Mesendoderm (in vitro differentiated cells): ENCODE measurements at regions not wholly inside any gene's neighbourhood (a gene's known extent, or its start where the extent isn't known, plus 50 kb on each side); places are given as distances from the start of the nearest gene placed in this dataset.
"Not testable (repeated sequence)": the region's sequence is repeated elsewhere in the genome, so short reads cannot be mapped to it uniquely, and the experiment has no call there.

ENCODE experiments used
- DNase-seq: peaks from one replicate; pipeline ENCODE4 v3.0.0; 2013
- H2AK5ac ChIP-seq: 2 replicates; pipeline ENCODE4 v1.6.1; 2013; ENCODE audit warnings: low read length, inconsistent platforms
- H2BK120ac ChIP-seq: 2 replicates; pipeline ENCODE4 v1.6.1; 2013; ENCODE audit warnings: low read depth, mild to moderate bottlenecking, low read length, moderate library complexity, mixed read lengths
- H2BK15ac ChIP-seq: replicated peaks from 2 replicates; pipeline ENCODE4 v1.6.1; 2013; ENCODE audit warnings: low read depth, mild to moderate bottlenecking, moderate library complexity
- H2BK5ac ChIP-seq: 2 replicates; pipeline ENCODE4 v1.6.1; 2013; ENCODE audit warnings: low read length, inconsistent platforms
- H3K18ac ChIP-seq: 2 replicates; pipeline ENCODE4 v1.6.1; 2013; ENCODE audit warnings: mild to moderate bottlenecking, low read length, mixed read lengths
- H3K23ac ChIP-seq: one replicate; pipeline ENCODE4 v1.6.1; 2013; ENCODE audit warnings: low read length
- H3K27ac ChIP-seq: 2 replicates; pipeline ENCODE4 v1.5.1; 2013; ENCODE audit warnings: low read depth, mild to moderate bottlenecking, inconsistent platforms, low read length, moderate library complexity
- H3K27me3 ChIP-seq: 2 replicates; pipeline ENCODE4 v1.6.1; 2013; ENCODE audit warnings: low read length, control low read depth, mild to moderate bottlenecking, inconsistent platforms; ENCODE audit not compliant: insufficient read depth, poor library complexity
- H3K36me3 ChIP-seq: 2 replicates; pipeline ENCODE4 v1.6.1; 2013; ENCODE audit warnings: low read length, inconsistent platforms; ENCODE audit not compliant: control insufficient read depth, insufficient read depth
- H3K4ac ChIP-seq: one replicate; pipeline ENCODE4 v1.6.1; 2013; ENCODE audit warnings: low read depth, mild to moderate bottlenecking, low read length, moderate library complexity
- H3K4me1 ChIP-seq: 2 replicates; pipeline ENCODE4 v1.6.1; 2013; ENCODE audit warnings: low read depth, low read length, inconsistent platforms; ENCODE audit not compliant: control insufficient read depth
- H3K4me2 ChIP-seq: 2 replicates; pipeline ENCODE4 v1.6.1; 2013; ENCODE audit warnings: low read length
- H3K4me3 ChIP-seq: 2 replicates; pipeline ENCODE4 v1.5.1; 2013; ENCODE audit warnings: mild to moderate bottlenecking, low read length
- H3K56ac ChIP-seq: one replicate; pipeline ENCODE4 v1.6.1; 2013; ENCODE audit warnings: low read length
- H3K79me1 ChIP-seq: 2 replicates; pipeline ENCODE4 v1.6.1; 2013; ENCODE audit warnings: low read length, inconsistent platforms
- H3K79me2 ChIP-seq: 2 replicates; pipeline ENCODE4 v1.6.1; 2013; ENCODE audit warnings: mild to moderate bottlenecking, low read length; ENCODE audit not compliant: control insufficient read depth, insufficient read depth
- H3K9ac ChIP-seq: 2 replicates; pipeline ENCODE4 v1.6.1; 2013; ENCODE audit warnings: low read length, inconsistent platforms
- H4K5ac ChIP-seq: one replicate; pipeline ENCODE4 v1.6.1; 2013; ENCODE audit warnings: low read length
- H4K8ac ChIP-seq: one replicate; pipeline ENCODE4 v1.6.1; 2013; ENCODE audit warnings: low read depth, mild to moderate bottlenecking, control low read depth, low read length, moderate library complexity
- WGBS: extraction: QIAGEN DNeasy Blood & Tissue Kit; methylation state at CpG from one replicate; pipeline ENCODE4 v1.1.7; 2013; ENCODE audit warnings: low lambda C conversion rate, missing lambda C conversion rate; ENCODE audit not compliant: insufficient coverage; ENCODE audit errors: extremely low coverage; 5-methylcytosine and 5-hydroxymethylcytosine counted together

DNA sequence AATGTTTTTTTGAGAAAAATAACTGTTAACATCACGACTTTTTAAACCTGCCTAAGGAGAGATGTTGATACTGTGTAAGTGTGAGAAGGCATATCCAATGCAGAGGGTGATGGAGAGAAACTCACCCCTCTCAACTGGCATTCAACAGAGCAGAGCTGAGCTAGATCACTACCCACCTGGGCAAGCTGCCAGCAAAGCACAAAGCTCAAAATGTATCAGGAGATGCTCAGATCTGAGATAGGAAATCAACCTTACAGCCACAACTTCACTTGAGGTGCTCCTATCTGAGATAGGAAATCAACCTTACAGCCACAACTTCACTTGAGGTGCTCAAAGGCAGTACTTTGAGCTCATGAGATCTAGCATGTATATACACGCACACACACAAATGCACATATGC lies 151.5 kb upstream of the PDE1C start:
- no peaks in the 10 kb centered on the region for H3K79me1 ChIP-seq
- no CpG with 5 or more reads among the region's 2 CpGs for WGBS
- H3K79me2 ChIP-seq, result no peaks in the 10 kb centered on the region

GRCh38 chr7:32221056-32221455 lies 150.8 kb upstream of the PDE1C start:
- H3K9ac ChIP-seq, result no peak overlapping the region
- H3K27ac ChIP-seq, result no peak overlapping the region
- H3K4me1 ChIP-seq, result no peaks in the 10 kb centered on the region
- H2AK5ac ChIP-seq, result no peak overlapping the region
- no peak overlapping the region for H2BK5ac ChIP-seq
- H2BK15ac ChIP-seq, result no peak overlapping the region
- no peak overlapping the region for H4K5ac ChIP-seq
- H3K4me2 ChIP-seq, result no peak overlapping the region
- H4K8ac ChIP-seq, result no peak overlapping the region
- H2BK120ac ChIP-seq, result no peak overlapping the region
- H3K36me3 ChIP-seq, result no peaks in the 10 kb centered on the region
- H3K4ac ChIP-seq, result no peak overlapping the region
- H3K27me3 ChIP-seq, result no peaks in the 10 kb centered on the region
- no peak for DNase-seq
- H3K79me1 ChIP-seq, result no peaks in the 10 kb centered on the region
- no peaks in the 10 kb centered on the region for H3K79me2 ChIP-seq
- no CpG with 5 or more reads among the region's 2 CpGs for WGBS
- H3K23ac ChIP-seq, result no peak overlapping the region
- no peak overlapping the region for H3K18ac ChIP-seq
- no peak overlapping the region for H3K56ac ChIP-seq
- H3K4me3 ChIP-seq, result no peak overlapping the region

More for the DNA sequence above, 151.5 kb upstream of the PDE1C start:
- DNase-seq, result no peak
- Histone ChIP-seq H3K4ac (no peak overlapping the region), H3K27ac (no peak overlapping the region), H2BK120ac (no peak overlapping the region), H3K56ac (no peak overlapping the region), H3K36me3 (no peaks in the 10 kb centered on the region), H3K4me1 (no peaks in the 10 kb centered on the region), H3K4me2 (no peak overlapping the region), H2AK5ac (no peak overlapping the region), H3K9ac (no peak overlapping the region), H4K5ac (no peak overlapping the region), H3K27me3 (no peaks in the 10 kb centered on the region), H2BK5ac (no peak overlapping the region), H4K8ac (no peak overlapping the region), H3K18ac (no peak overlapping the region), H2BK15ac (no peak overlapping the region), H3K23ac (no peak overlapping the region), H3K4me3 (no peak overlapping the region)

DNA sequence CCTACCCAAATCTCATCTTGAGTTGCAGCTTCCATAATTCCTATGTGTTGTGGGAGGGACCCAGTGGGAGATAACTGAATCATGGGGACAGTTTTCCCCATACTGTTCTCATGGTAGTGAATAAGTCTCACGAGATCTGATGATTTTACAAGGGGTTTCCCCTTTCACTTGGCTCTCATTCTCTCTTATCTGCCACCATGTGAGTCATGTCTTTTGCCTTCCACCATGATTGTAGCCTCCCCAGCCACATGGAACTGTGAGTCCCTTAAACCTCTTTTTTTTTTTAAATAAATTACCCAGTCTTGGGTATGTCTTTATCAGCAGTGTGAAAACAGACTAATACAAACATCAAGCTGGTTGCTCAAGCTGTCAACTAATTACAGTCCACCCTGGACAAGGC lies 149.6 kb upstream of the PDE1C start:
- not testable (repeated sequence) for H3K4me2 ChIP-seq, H2BK5ac ChIP-seq, H3K27ac ChIP-seq, H2BK15ac ChIP-seq, H3K27me3 ChIP-seq, H4K8ac ChIP-seq, H3K18ac ChIP-seq, H2BK120ac ChIP-seq, H3K23ac ChIP-seq, H2AK5ac ChIP-seq, H3K4me1 ChIP-seq, H3K79me1 ChIP-seq, H3K36me3 ChIP-seq, H3K4ac ChIP-seq, DNase-seq, H3K4me3 ChIP-seq, H4K5ac ChIP-seq, H3K79me2 ChIP-seq, H3K56ac ChIP-seq, H3K9ac ChIP-seq
- no CpG with 5 or more reads among the region's 1 CpG for WGBS

- Histone ChIP-seq H3K56ac (no peak overlapping the region), H3K27me3 (no peaks in the 10 kb centered on the region), H3K18ac (no peak overlapping the region), H3K4ac (no peak overlapping the region), H4K5ac (no peak overlapping the region), H3K27ac (no peak overlapping the region), H2AK5ac (no peak overlapping the region), H3K36me3 (no peaks in the 10 kb centered on the region), H2BK120ac (no peak overlapping the region), H2BK5ac (no peak overlapping the region), H3K9ac (no peak overlapping the region), H3K4me2 (no peak overlapping the region), H3K4me3 (no peak overlapping the region), H2BK15ac (no peak overlapping the region), H3K79me1 (no peaks in the 10 kb centered on the region), H3K23ac (no peak overlapping the region), H3K4me1 (no peaks in the 10 kb centered on the region), H3K79me2 (no peaks in the 10 kb centered on the region), H4K8ac (no peak overlapping the region)
- no CpG with 5 or more reads among the region's 3 CpGs for WGBS
- DNase-seq, result no peak
These were observed 149.2 kb upstream of the PDE1C start for GRCh38 chr7:32219416-32219815.

DNA sequence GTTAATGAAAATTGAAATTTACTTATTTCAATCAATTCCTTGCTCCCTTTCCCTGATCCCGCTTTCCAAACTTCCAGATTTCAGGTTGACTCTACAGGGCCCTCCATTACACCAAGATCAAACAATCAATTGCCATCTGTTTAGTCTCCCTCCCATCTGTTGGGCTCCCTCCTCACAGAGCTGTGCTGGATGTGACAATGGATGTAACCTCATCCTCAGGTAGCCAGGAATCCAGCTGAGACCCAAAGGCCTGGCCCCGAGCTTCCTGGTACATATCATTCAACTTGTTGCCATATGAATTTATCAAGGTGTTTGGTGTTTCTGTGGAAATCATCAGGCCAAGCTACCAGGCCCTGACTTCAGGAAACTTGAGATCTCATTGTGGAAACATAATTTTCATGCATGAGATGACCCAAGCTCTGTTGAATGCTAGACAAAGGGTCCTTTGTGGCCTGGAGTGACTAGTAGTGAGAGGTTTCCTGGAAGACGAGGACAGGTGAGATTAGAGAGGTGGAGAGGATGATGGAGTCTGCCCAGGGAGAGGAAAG lies 148.6 kb upstream of the PDE1C start:
- H4K8ac ChIP-seq, result no peak overlapping the region
- no CpG with 5 or more reads among the region's 3 CpGs for WGBS

GRCh38 chr7:32218154-32218467 lies 147.9 kb upstream of the PDE1C start:
- DNase-seq, result no peak
- no peaks in the 10 kb centered on the region for H3K36me3 ChIP-seq

More for the DNA sequence above, 148.6 kb upstream of the PDE1C start:
- Histone ChIP-seq H2BK5ac (no peak overlapping the region), H2BK120ac (no peak overlapping the region), H3K4me1 (no peaks in the 10 kb centered on the region), H3K56ac (no peak overlapping the region), H3K79me2 (no peaks in the 10 kb centered on the region), H3K4me3 (no peak overlapping the region), H2BK15ac (no peak overlapping the region), H3K18ac (no peak overlapping the region), H4K5ac (no peak overlapping the region), H3K4me2 (no peak overlapping the region), H3K79me1 (no peaks in the 10 kb centered on the region), H3K9ac (no peak overlapping the region), H3K36me3 (no peaks in the 10 kb centered on the region), H3K27ac (no peak overlapping the region), H2AK5ac (no peak overlapping the region), H3K27me3 (no peaks in the 10 kb centered on the region), H3K4ac (no peak overlapping the region), H3K23ac (no peak overlapping the region)
- no peak for DNase-seq

More at GRCh38 chr7:32218154-32218467, 147.9 kb upstream of the PDE1C start:
- Histone ChIP-seq H3K4ac (no peak overlapping the region), H3K79me1 (no peaks in the 10 kb centered on the region), H4K5ac (no peak overlapping the region), H3K4me1 (no peaks in the 10 kb centered on the region), H2BK15ac (no peak overlapping the region), H3K18ac (no peak overlapping the region), H4K8ac (no peak overlapping the region), H3K56ac (no peak overlapping the region), H3K27ac (no peak overlapping the region), H3K4me2 (no peak overlapping the region), H3K9ac (no peak overlapping the region), H3K23ac (no peak overlapping the region), H3K4me3 (no peak overlapping the region), H3K27me3 (no peaks in the 10 kb centered on the region), H2BK120ac (no peak overlapping the region), H3K79me2 (no peaks in the 10 kb centered on the region), H2BK5ac (no peak overlapping the region), H2AK5ac (no peak overlapping the region)
- WGBS, result no CpG with 5 or more reads among the region's 1 CpG
